ENCODE measurements at regions not wholly inside any gene's neighbourhood (a gene's known extent, or its start where the extent isn't known, plus 50 kb on each side); places are given as distances from the start of the nearest gene placed in this dataset.

GRCh38 chr1:58000116-58000515, 546.4 kb downstream of the OMA1 start:
- no peak for DNase-seq (ENCODE audit: low spot score)

GRCh38 chr1:57996400-57996799, 550.1 kb downstream of the OMA1 start:
- DNase-seq (ENCODE audit: low spot score) = no peak

DNA sequence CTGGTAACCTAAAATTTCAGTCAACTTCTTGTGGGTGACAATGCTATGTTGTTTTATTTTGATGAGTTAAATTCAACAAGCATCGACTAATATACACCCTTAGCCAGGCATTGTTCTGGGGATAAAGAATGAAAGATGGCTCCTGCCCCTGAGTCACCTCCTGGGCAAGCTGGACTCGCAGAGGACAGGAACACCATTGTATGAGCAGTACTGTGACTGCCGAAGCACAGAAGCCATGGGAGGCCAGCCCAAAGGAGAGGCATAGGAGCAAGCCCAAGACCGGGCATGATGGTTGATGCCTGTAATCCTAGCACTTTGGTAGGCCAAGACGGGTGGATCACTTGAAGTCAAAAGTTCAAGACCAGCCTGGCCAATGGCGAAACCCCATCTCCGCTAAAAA, 555.2 kb downstream of the OMA1 start:
- no peak for DNase-seq (ENCODE audit: low spot score)

DNA sequence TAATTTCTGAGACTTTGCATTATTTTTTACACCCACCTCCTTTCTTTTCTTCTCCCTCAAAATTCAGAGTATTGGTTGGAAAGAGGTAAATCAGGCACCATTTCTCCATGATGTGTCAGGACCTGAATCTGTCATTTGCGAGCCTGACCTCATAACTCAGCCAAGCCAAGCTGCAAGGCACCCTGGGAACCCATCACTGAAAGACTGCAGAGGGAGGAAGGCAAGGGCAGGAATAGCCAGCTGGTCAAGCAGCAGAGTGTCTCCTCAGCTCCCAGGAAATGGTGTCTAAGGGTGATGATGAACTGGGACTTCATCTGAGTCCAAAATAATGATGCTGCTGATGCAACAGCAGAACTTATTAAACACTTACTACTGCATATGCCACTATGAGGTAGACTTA, 556.6 kb downstream of the OMA1 start:
- DNase-seq (ENCODE audit: low spot score) = no peak

- DNase-seq (ENCODE audit: low spot score) = no peak
Observed at GRCh38 chr1:57987523-57987922, 559.0 kb downstream of the OMA1 start.

- DNase-seq (ENCODE audit: low spot score) = peak; percentile 33
Observed at GRCh38 chr1:57986432-57986831, 560.1 kb downstream of the OMA1 start.

GRCh38 chr1:57984277-57984676, 560.4 kb upstream of the DAB1 start:
- no peak for DNase-seq (ENCODE audit: low spot score)

- no peak for DNase-seq (ENCODE audit: low spot score)
Observed at GRCh38 chr1:57983441-57983840, 559.6 kb upstream of the DAB1 start.

- no peak for DNase-seq (ENCODE audit: low spot score)
Observed at GRCh38 chr1:57982852-57983251, 559.0 kb upstream of the DAB1 start.

DNA sequence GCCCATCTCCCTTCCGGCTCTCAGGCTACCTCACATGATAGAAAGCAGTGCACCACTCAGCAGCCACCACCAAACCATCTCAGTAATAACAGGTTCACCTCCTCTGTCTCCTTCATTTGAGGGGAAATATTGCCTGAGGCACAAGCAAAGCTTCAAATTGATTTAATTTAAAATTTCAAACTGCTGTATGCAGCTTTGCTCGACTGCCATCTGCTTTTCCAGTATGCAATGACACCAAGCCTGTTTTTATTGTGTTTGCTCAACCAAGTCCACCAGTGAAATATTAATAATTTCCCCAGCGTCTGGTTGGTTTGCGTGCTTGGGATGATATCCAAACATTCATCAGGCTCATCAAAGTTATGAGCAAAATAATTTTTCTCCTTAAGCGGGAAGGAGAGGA, 552.4 kb upstream of the DAB1 start:
- no peak for DNase-seq (ENCODE audit: low spot score)

- DNase-seq (ENCODE audit: low spot score) = no peak
Observed at GRCh38 chr1:57968321-57968720, 544.5 kb upstream of the DAB1 start.

- DNase-seq (ENCODE audit: low spot score) = no peak
Observed at GRCh38 chr1:57966751-57967406, 543.0 kb upstream of the DAB1 start.

DNA sequence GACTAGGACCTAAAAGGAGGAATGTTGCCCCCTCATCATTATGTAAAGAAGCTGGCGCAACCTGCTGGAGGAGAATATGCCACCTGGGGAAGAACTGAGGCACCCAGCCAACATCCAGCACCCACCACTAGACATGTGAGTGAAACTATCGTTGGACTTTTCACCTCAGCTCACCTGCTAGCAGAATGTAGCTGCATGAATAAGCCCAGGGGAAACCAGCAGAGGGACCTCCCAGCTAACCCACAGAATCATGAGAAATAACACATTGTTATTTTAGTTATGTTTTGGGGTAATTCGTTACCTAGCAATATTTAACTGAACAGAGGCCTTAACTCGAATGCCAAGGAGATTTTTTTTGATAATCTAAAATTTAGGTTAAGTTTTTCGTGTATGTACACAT, 542.5 kb upstream of the DAB1 start:
- no peak for DNase-seq (ENCODE audit: low spot score)

DNA sequence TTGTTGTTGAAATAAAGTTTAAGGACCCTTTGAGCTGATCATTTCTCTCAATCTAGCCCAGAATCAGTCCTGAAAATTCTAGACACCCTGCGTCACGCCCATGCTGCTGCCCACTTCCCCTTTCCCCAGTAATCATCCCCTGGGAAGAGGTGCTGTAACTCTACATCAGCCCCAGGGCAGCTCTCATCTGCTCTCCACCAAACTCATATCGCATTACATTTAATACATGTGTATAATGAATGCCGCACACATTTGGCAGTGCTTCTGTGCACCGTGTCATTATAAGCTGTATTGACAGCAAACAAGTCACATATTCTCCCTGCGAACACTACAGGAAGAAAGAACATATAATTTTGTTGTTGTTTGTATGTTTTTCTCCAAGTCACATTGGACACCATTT, 539.7 kb upstream of the DAB1 start:
- DNase-seq (ENCODE audit: low spot score) = no peak

DNA sequence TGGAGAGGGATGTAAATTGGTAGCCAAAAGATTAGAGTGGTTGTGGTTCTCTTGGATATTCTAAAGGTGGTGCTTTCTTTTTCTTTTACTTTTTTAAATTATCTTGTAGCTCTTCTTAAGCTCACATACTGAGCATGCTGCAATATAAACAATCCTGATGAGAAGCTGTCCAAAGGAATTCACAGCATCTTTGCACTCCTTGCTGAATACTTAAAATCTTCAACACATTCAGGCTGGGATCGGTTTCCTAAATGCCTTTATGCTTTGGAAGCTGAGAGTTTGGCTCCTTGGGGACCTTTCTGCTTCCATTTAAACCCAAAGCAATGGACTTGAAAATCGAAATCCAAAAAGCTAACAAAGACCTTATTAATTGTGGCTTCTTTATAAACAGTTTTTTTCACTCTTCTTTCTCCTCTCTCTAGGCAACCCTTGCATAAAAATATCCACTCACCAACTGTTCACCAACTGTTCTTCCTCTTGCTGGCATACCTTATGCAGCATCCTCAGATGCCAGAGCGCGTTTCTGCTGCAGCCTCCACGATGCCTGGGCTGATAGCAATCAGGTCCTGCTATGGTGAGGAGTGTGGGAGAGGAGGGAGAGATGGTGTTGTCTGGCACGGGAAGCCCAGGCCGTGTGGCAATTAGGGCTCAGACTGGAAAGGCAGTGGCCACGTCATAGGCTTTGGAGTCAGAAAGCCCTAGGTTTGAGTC, 535.8 kb upstream of the DAB1 start:
- DNase-seq (ENCODE audit: low spot score) = no peak

DNA sequence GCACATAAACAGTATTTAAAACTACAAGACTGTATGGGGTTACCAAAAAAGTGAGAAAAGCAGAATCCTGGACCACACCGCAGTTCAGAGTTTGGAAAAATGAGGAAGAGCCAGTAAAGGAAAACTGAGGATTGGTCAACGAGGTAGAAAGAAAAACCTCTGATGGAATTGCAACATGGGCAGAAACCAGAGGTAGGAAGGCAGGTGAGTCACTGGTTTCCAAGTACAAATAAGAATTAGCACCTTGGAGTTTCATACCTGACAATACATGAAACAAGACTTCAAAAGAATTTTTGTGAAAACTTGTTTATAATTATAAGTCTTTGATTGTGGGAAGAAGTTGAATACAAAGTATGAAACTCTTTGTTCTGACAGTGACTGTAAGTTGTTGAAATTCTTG, 533.7 kb upstream of the DAB1 start:
- DNase-seq (ENCODE audit: low spot score) = no peak

GRCh38 chr1:57951390-57951789, 527.5 kb upstream of the DAB1 start:
- DNase-seq (ENCODE audit: low spot score) = no peak

DNA sequence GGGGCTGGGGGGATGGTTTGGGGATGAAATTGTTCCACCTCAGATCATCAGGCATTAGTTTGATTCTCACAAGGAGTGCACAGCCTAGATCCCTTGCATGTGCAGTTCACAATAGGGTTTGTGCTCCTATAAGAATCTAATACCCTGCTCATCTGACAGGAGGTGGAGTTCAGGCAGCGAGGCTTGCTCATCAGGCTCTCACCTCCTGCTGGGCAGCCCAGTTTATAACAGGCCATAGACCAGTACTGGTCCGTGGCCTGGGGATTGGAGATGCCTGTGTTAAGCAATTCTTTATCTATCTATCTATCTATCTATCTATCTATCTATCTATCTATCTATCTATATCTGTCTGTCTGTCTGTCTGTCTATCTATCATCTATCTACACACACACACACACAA, 525.3 kb upstream of the DAB1 start:
- DNase-seq (ENCODE audit: low spot score) = no peak

DNA sequence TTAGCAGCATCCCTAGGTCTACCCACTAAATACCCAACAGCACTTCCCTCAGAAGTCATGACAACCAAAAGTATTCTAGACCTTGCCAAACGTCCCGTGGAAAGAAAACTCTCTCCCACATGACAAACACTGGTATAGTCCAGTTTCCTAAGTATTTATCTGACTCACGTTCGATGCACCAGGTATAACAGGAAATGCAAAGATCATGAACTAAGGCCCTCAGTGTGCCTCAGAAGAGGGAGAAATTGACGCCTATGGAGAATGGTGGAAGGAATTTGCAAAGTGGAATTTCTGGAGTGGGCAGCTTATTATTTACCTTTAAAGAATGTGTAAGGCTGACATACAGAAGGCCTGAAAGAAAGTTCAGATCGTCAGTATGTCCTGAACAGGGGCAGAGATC, 523.6 kb upstream of the DAB1 start:
- no peak for DNase-seq (ENCODE audit: low spot score)

DNA sequence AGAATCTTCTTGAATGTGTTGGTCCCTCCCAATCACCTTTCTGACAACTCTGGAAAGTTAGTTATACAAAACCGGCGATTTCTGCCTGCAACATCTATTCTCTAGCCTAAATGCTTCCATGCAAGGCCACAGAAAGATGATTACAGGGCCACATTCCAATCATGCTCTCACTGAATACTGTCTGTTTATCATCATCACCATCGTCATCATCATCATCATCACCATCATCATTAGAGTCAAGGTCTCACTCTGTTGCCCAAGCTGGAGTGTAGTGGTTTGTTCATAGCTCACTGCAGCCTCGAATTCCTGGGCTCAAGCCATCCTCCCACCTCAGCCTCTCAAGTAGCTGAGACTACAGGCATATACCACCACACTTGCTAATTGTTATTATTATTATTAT, 521.2 kb upstream of the DAB1 start:
- no peak for DNase-seq (ENCODE audit: low spot score)

DNA sequence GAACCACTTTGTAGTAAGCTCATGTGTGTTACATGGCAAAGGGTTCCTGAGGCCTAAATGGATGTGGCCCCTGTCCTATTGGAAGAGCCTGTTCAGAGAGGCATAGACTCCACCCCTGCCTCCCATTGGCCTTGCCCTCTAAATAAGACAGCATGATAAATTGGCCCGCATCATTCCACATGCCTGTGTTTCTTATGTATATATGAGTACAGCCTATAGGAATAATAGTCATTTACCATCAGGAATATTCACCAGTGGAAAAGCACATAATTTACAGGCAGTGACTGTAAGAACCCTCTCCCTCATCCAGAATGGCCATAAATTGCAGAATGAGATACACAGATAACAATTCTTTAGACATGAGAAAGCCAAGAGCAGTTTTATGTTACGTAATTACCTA, 519.5 kb upstream of the DAB1 start:
- no peak for DNase-seq (ENCODE audit: low spot score)

GRCh38 chr1:57934745-57935144, 510.9 kb upstream of the DAB1 start:
- no peak for DNase-seq (ENCODE audit: low spot score)

- no peak for DNase-seq (ENCODE audit: low spot score)
Observed at GRCh38 chr1:57927003-57927402, 503.1 kb upstream of the DAB1 start.

- no peak for DNase-seq (ENCODE audit: low spot score)
Observed at GRCh38 chr1:57926025-57926552, 502.2 kb upstream of the DAB1 start.

All from NAMALWA (cell line).